Cerebellar cortex (tissue), 1 donor: ENCODE measurements at regions not wholly inside any gene's neighbourhood (a gene's known extent, or its start where the extent isn't known, plus 50 kb on each side); places are given as distances from the start of the nearest gene placed in this dataset.

Experiments used
- DNase-seq: peaks from one replicate; pipeline ENCODE4 v3.0.0-alpha.2; 2015; ENCODE audit warnings: low spot score

DNA sequence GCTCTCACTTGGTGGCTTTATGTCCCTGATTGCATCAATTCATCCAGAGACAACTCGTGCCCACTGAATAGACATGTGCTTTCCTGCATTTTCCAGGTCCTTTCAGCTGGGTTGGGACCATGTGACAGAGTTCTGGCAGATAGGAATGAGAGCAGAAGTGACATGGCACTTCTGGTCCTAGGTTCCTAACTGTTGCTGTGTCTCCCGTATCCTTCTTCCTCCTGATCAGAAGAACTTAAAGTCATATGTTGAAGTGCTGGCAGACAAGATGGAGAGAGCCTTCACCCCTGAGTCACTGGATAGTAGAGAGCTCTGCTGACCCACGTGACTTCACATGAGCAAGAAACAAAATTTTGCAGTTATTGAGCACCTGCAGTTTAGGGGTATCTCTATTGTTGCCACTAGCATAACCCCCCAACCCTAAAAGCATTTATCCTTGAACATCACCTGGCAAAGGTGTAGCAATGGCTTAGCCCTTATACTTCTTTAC is 80.0 kb downstream of the NREP start:
- no peak for DNase-seq

DNA sequence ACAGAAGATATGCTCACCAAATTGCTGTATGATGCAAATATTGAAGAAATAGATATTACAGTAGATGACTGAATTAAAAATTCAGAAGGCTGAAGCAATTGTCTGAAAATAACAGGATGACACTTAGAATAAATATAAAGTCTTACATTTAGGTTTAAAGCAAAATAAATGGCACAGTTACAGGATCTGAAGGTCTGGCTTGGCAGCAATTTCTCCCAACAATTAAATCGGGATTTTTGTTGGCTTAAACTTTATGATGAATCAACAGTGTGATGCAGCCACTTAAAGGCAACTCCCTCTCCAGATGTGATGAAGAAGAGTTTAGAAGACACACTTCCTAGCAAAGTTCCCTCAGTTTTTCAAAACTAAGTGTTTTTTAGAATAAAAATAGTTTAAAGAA is 80.5 kb downstream of the NREP start:
- DNase-seq = no peak

DNA sequence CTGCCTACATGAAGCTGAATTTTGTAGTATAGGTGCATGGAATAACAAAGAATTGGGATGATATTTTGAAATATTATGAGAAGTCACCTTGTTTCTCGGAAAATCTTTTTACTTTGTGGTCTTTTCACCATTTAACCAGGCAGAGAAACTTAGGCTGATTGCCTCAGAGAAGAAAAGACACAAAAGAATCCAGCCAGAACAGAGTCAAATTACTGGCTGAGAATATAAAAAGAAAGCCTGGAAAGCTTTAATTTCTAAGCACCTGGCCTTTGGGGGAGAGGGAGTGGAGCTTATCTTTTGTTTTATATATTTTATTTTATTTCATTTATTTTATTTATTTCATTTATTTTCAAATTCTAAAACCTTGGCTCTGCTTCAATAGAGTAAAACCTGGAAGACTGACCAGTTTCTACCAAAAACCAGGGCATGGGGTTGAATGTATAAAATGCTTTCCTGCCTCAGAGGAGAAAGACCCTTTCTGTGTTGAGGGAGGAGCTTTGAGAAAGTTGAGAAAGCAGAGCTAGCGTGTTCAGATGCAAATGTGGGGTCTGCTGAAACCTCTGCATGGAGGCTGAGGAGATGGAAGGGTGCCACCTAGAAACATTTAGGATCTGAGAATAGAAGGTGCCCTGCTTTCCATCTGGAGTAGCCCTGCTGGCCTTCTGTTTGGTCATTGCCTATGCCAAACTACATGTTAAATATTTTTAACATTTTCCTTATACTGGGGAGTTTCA is 81.6 kb downstream of the NREP start:
- no peak for DNase-seq

GRCh38 chr5:111673891-111674626 is 82.9 kb downstream of the NREP start:
- DNase-seq = no peak

GRCh38 chr5:111672099-111672498 is 84.9 kb downstream of the NREP start:
- DNase-seq = no peak

DNA sequence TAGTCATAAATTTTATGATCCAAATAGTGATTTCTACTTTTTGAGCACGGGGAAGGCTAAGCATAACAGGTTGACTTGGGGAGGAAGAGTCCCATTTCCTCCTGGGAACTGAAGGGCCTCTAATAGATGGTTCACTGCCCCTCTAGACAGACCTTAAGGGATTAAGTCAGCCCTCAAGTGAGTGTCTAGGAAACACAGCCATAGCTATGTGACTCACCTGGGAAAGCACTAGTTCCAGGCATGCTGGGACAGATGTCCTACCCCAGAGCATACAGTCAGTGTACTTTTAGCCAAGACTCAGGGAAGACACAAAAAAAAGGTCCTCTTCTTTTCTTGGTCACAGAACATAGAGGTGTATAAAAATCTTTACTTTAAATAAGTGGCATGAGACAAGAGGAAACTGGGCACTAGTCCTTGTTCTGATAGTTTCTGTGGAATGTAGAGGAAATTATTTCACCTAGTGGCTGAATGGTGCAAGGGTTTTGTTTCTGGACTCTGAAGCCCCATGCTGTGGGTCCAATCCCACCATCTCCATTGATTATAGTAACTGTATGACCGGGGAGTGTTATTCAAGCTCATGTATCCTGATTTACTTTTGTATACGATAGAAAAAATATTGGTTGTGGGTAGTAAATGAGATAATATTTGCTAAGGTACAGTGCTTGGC is 86.0 kb downstream of the NREP start:
- no peak for DNase-seq

GRCh38 chr5:111668477-111669414 is 88.2 kb downstream of the NREP start:
- no peak for DNase-seq

GRCh38 chr5:111667128-111667736 is 89.8 kb downstream of the NREP start:
- no peak for DNase-seq

DNA sequence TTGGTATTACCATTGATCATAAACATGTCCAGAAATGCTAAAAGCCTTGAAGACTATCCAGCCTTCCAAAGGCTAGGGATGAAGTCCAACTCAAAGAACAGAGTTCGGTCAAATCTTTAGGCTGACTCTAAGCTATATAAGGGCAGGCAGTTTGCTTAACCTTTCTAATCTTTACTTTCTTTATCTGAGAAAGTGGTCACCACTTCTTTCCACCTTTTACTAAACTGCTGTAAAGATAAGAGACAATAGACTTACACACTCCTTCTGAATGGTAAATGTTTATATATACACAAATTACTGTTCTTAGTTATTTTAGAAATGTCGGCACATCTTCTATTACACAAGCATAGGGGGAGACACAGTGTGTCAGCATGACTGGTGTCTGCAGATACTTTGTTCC is 100.4 kb downstream of the NREP start:
- DNase-seq = no peak

GRCh38 chr5:111655169-111655924 is 101.6 kb downstream of the NREP start:
- DNase-seq = peak; percentile 19

GRCh38 chr5:111653408-111653807 is 103.6 kb downstream of the NREP start:
- no peak for DNase-seq

DNA sequence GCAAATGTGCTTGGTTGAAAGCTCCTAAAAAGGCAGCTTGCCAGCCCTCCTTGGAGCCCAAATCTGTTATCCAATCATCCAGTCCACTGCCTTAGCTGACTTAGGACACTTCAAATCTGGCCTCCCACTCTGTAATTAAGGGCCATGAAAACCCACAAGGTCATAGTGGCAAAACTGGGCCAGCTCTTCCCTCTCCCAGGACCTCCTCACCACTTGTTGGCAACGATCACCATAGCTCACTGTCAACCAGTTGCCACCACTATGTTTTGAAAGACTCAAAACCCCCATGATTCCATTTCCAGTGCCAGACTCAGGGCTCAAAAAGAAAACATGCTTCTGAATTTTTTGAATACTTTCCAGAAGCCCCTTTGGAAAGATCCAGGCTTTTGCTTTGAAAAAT is 107.5 kb downstream of the NREP start:
- no peak for DNase-seq

- no peak for DNase-seq
These were observed 111.6 kb downstream of the NREP start for GRCh38 chr5:111645303-111645838.

GRCh38 chr5:111643499-111643898 is 113.5 kb downstream of the NREP start:
- no peak for DNase-seq

- DNase-seq = no peak
These were observed 115.3 kb downstream of the NREP start for GRCh38 chr5:111641533-111642233.

- DNase-seq = no peak
These were observed 117.1 kb downstream of the NREP start for GRCh38 chr5:111639912-111640311.

DNA sequence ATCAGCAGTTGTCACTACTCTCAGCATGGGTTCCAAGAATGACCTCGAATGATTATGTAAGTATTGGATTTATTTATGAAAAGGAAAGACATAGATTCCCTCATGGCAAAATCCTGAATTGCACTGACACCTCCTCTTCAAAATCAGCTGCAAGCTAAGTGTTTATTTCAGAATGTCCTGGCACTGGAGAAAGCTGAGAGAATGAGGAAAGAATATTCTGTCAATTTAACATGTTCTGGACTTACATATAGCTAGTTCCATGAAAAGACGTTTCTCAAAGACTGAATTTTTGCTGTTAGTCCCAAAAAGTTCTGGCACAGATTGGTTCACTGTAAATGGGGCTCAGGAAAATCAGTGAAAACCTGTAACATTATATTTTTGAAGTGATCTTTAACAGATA is 120.3 kb downstream of the NREP start:
- DNase-seq = no peak

DNA sequence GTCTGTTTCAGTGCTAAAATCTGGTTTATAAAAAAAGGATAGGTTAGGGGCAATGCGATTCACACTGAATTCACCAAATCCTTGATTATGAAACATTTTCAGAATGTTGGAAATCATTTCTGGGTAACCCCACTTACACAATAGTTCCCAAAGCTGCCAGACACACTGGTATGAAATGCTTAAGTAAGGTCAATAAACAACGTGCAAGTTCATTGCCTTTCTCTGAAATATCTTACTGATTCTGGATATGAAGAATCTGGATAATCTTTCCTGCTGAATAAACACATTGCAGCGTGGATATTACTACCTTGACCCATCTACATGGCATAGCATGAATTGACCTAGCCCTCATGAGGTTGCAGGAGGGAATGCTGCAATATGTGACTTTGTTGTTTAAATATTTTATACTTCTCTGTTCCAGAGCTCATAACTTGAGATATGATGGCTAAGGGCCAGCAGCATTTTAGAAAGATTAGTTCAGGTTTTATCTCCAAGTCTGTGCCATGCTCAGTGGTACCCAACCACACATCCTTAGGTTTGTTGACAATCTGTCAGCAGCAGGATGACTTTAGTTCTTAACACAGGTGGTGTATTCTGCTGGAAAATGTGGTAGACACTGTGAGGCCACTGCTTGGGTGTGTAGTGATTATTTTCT is 121.0 kb downstream of the NREP start:
- no peak for DNase-seq
